ENCODE measurements at regions not wholly inside any gene's neighbourhood (a gene's known extent, or its start where the extent isn't known, plus 50 kb on each side); places are given as distances from the start of the nearest gene placed in this dataset.

DNA sequence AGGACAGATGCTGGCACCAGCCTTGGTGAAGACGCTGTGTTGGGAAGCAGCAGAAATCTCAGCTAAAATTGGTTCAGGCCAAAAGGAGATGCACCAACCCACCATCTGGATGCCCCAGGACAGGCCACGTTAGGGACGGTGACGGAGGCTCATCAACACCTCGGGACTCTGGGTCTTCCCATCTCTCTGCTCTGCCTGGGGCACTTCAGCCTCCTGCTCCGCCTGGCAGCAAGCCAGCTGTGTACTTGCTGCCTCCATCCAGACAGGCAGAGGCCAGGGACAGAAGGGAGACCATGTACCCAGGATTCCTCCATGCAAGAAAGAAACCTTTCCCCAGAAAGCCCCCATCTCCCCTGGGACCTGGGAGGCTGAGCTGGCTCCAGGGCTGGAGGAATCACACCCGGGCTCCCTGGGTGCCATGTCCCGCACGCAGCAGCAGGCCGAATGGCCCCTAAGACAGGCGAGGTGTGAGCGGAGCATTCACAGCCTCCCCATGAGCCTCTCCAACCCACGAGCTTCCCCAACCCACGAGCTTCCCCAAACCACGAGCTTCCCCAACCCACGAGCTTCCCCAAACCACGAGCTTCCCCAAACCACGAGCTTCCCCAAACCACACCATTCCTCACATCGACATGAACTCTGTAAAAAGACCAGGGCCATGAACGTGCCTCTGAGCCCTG lies 274.5 kb downstream of the C16orf95 start:
- Histone ChIP-seq H3K36me3 (ENCODE audit: control insufficient read depth in 2 of 2, insufficient read depth in 2 of 2, low read length in 1 of 2) (no peaks in the 10 kb centered on the region), H3K27me3 (ENCODE audit: control insufficient read depth in 2 of 2, insufficient read depth in 1 of 2, low read length in 1 of 2) (no peaks in the 10 kb centered on the region)

DNA sequence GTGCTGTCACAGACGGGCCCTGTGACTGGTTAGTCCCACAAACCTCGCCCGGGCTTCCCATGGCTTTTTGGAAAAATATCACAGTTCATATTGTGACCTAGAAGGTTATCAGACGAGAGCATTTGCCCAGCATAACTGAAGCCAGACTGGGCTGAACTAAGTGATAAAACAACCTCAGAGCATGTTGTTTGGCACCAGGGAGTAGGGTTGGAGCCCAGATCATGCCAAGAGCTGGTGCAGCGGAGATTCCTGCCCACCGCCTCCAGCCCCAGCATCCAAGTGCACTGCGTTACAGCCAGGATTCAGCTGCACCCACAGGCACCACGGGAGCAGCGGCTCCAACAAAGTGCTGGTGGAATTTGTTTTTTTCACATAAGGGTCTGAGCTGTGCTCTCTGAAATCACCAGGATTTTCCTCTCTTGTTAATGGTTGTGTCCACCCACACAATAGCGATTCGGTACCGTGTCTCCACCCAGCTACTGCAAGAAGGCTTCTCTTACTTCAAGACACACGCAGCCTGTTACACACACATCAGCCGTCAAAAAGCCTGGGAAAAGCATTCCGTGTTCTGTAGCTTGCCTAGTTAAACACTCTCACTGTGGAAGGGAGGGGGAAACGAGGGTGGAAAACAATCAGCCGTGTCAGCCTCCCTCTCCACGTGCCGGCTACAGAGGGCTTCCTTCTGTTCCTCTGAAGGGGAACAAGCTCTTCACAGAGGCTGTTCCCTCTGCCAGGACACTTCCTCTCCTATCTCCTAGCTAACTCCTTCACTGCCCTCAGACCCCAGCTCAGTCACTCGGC lies 273.8 kb downstream of the C16orf95 start:
- WGBS = 48% methylated on average over 20 of the region's 20 CpGs
- H3K4me1 ChIP-seq (ENCODE audit: control insufficient read depth in 2 of 2, insufficient read depth in 2 of 2, low read length in 2 of 2) = peaks cover 0 to 4% of the 10 kb centered on the region in 2 donors
- no peaks in the 10 kb centered on the region for H3K36me3 ChIP-seq (ENCODE audit: control insufficient read depth in 2 of 2, insufficient read depth in 2 of 2, low read length in 1 of 2)
- H3K9me3 ChIP-seq (ENCODE audit: control insufficient read depth in 2 of 2, insufficient read depth in 1 of 2, low read length in 1 of 2) = no peaks in the 10 kb centered on the region
- no peak overlapping the region for H3K27ac ChIP-seq (ENCODE audit: low read depth in 1 of 2, low read length in 1 of 2)
- H3K4me3 ChIP-seq (ENCODE audit: low read length in 2 of 2) = no peak overlapping the region
- DNase-seq (ENCODE audit: low read depth in 6 of 9, low spot score in 9 of 9) = no peak
- H3K27me3 ChIP-seq (ENCODE audit: control insufficient read depth in 2 of 2, insufficient read depth in 1 of 2, low read length in 1 of 2) = no peaks in the 10 kb centered on the region

More for the DNA sequence above, 274.5 kb downstream of the C16orf95 start:
- H3K27ac ChIP-seq (ENCODE audit: low read depth in 1 of 2, low read length in 1 of 2) = no peak overlapping the region
- 56% methylated on average over 20 of the region's 20 CpGs for WGBS
- peaks cover 0 to 4% of the 10 kb centered on the region in 2 donors for H3K4me1 ChIP-seq (ENCODE audit: control insufficient read depth in 2 of 2, insufficient read depth in 2 of 2, low read length in 2 of 2)
- DNase-seq (ENCODE audit: low read depth in 6 of 9, low spot score in 9 of 9) = no peak
- no peak overlapping the region for H3K4me3 ChIP-seq (ENCODE audit: low read length in 2 of 2)
- no peaks in the 10 kb centered on the region for H3K9me3 ChIP-seq (ENCODE audit: control insufficient read depth in 2 of 2, insufficient read depth in 1 of 2, low read length in 1 of 2)

DNA sequence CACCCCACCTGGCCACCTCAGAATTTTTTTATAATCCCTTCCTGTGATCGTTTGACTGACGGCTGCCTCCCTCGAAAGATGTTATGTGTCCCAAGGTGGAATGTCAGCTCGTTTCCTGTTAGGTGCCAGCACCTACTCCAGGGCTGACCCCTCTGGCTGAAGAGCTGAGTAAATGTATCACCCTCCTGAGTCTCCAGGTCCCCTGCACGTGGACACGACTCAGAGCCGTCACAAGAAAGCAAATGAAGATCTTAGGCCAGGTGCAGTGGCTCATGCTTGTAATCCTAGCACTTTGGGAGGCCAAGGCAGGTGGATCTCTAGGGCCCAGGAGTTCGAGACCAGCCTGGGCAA lies 273.2 kb downstream of the C16orf95 start:
- Histone ChIP-seq H3K36me3 (ENCODE audit: control insufficient read depth in 2 of 2, insufficient read depth in 2 of 2, low read length in 1 of 2) (no peaks in the 10 kb centered on the region), H3K4me1 (ENCODE audit: control insufficient read depth in 2 of 2, insufficient read depth in 2 of 2, low read length in 2 of 2) (peaks cover 0 to 4% of the 10 kb centered on the region in 2 donors), H3K4me3 (ENCODE audit: low read length in 2 of 2) (no peak overlapping the region), H3K27me3 (ENCODE audit: control insufficient read depth in 2 of 2, insufficient read depth in 1 of 2, low read length in 1 of 2) (no peaks in the 10 kb centered on the region), H3K27ac (ENCODE audit: low read depth in 1 of 2, low read length in 1 of 2) (no peak overlapping the region), H3K9me3 (ENCODE audit: control insufficient read depth in 2 of 2, insufficient read depth in 1 of 2, low read length in 1 of 2) (no peaks in the 10 kb centered on the region)
- DNase-seq (ENCODE audit: low read depth in 6 of 9, low spot score in 9 of 9) = no peak
- WGBS = 82% methylated on average over 8 of the region's 8 CpGs

DNA sequence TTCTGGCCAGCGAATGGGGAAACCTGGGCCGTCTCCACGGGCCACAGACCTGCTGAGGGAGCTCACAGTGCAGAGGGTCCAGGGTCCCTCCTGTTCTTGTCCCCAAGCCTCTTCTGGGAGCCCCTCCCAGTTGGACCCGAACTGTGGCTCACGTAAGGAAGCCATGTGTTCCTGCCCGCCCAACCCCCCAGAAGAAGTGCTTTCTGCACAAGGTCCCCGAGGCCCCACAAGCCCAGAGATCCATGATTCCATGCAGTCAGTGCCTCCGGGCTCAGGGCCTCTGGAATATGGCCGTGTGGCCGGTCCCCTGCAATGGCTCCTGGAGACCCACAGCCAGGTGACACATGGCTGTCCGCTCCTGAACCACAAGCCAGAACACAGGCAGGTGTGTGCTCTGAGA lies 272.4 kb downstream of the C16orf95 start:
- Histone ChIP-seq H3K9me3 (ENCODE audit: control insufficient read depth in 2 of 2, insufficient read depth in 1 of 2, low read length in 1 of 2) (no peaks in the 10 kb centered on the region), H3K27ac (ENCODE audit: low read depth in 1 of 2, low read length in 1 of 2) (no peak overlapping the region), H3K4me3 (ENCODE audit: low read length in 2 of 2) (no peak overlapping the region), H3K27me3 (ENCODE audit: control insufficient read depth in 2 of 2, insufficient read depth in 1 of 2, low read length in 1 of 2) (no peaks in the 10 kb centered on the region), H3K4me1 (ENCODE audit: control insufficient read depth in 2 of 2, insufficient read depth in 2 of 2, low read length in 2 of 2) (peaks cover 0 to 4% of the 10 kb centered on the region in 2 donors), H3K36me3 (ENCODE audit: control insufficient read depth in 2 of 2, insufficient read depth in 2 of 2, low read length in 1 of 2) (no peaks in the 10 kb centered on the region)
- DNase-seq (ENCODE audit: low read depth in 6 of 9, low spot score in 9 of 9) = no peak
- WGBS = 94% methylated on average over 11 of the region's 11 CpGs

DNA sequence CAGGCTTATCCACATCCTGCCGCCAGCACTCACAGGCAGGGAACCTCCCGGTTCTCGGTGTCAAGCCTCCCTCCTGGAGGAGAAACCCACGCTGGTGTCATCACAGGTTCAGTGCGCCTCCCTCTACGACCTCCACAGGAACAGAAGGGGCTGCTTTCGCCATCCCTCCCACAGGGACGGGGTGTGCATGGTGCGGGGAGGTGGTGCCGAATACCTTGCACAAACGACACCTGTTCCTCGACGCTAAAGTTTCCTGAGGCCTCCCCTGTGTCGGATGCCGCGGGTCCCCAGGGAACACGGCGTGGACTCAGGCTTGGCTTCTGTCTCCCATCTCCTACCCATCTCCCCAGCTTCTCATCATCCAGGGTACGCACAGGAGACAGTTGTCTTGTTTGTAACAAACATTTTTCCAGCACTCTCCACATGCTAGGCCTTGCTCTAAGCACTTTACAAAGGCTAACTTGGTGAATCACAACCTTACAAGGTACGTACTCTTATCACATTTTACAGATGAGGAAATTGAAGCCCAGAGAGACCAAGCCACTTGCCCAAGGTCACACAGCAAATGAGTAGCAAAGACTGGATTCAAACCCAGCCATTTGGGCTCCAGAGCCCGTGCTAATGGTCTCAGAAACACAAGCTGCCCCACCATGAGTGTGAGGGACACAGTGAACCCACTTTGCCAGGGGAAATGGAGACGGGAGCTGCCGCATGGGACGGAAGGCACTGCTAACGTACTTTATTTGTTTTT lies 271.6 kb downstream of the C16orf95 start:
- no peak overlapping the region for H3K27ac ChIP-seq (ENCODE audit: low read depth in 1 of 2, low read length in 1 of 2)
- peaks cover 0 to 4% of the 10 kb centered on the region in 2 donors for H3K4me1 ChIP-seq (ENCODE audit: control insufficient read depth in 2 of 2, insufficient read depth in 2 of 2, low read length in 2 of 2)
- no peak for DNase-seq (ENCODE audit: low read depth in 6 of 9, low spot score in 9 of 9)
- no peaks in the 10 kb centered on the region for H3K36me3 ChIP-seq (ENCODE audit: control insufficient read depth in 2 of 2, insufficient read depth in 2 of 2, low read length in 1 of 2)
- H3K4me3 ChIP-seq (ENCODE audit: low read length in 2 of 2) = no peak overlapping the region
- H3K27me3 ChIP-seq (ENCODE audit: control insufficient read depth in 2 of 2, insufficient read depth in 1 of 2, low read length in 1 of 2) = no peaks in the 10 kb centered on the region
- WGBS = 92% methylated on average over 25 of the region's 25 CpGs
- H3K9me3 ChIP-seq (ENCODE audit: control insufficient read depth in 2 of 2, insufficient read depth in 1 of 2, low read length in 1 of 2) = no peaks in the 10 kb centered on the region

DNA sequence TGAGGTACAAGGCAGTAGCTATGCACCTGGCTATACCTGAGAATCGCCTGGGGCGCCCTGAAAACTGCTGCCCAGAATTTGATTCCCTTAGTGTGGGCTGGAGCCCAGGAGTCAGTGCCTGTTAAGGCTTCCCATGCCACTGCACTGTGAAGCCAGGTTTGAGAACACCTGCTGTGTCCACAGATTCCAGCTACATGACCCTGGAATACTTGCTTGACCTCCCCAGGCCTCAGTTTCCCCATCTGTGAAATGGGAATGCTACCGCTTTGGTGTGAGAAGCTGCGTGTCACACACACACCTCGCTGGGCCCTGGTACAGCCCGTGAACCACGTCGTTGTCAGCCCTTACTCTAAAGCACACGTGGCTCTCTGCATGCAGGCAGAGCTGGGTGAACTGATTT lies 271.0 kb downstream of the C16orf95 start:
- DNase-seq (ENCODE audit: low read depth in 6 of 9, low spot score in 9 of 9) = no peak
- WGBS = 95% methylated on average over 9 of the region's 9 CpGs
- H3K27me3 ChIP-seq (ENCODE audit: control insufficient read depth in 2 of 2, insufficient read depth in 1 of 2, low read length in 1 of 2) = no peaks in the 10 kb centered on the region

DNA sequence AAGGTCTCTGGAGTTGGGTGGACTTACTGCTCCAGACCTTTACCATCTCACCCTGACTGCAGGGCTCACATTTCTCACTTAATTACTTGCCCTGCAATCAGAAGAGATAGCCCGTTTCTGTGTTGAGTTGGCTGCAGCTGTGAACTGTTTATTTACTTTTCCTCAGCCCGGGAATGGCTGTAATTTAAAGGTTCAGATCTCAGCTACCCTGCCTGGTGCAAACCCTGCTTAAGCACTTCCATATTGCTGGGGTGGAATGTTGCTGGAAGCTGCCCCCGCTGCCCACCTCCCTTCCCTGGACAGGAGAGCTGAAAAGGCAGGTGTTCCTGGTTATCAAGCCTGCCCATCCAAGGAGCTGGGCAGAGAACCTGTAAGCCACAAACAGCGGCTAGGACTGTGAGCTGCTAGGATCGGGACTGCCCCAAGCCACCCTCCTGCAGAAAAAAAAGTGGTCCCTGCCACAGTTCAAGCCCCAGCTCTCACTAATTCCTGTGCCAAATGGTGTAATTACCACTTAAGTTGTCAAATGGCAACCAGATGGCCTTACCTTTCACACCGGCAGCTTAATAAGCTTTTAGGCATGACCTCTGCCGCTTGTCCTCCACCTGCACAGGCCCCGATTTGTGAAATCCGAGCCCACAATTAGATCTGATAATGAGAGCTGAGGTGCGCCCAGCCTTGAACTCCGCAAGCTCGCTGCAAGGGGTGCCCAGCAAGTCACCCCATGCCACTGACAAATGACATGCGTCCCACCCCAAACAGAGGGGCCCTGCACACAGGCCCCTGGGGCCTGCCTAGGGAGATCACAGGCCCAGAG lies 269.8 kb downstream of the C16orf95 start:
- H3K9me3 ChIP-seq (ENCODE audit: control insufficient read depth in 2 of 2, insufficient read depth in 1 of 2, low read length in 1 of 2) = no peaks in the 10 kb centered on the region
- 91% methylated on average over 13 of the region's 13 CpGs for WGBS
- peaks cover 0 to 4% of the 10 kb centered on the region in 2 donors for H3K4me1 ChIP-seq (ENCODE audit: control insufficient read depth in 2 of 2, insufficient read depth in 2 of 2, low read length in 2 of 2)
- DNase-seq (ENCODE audit: low read depth in 6 of 9, low spot score in 9 of 9) = no peak
- no peak overlapping the region for H3K4me3 ChIP-seq (ENCODE audit: low read length in 2 of 2)
- H3K27me3 ChIP-seq (ENCODE audit: control insufficient read depth in 2 of 2, insufficient read depth in 1 of 2, low read length in 1 of 2) = no peaks in the 10 kb centered on the region
- H3K27ac ChIP-seq (ENCODE audit: low read depth in 1 of 2, low read length in 1 of 2) = no peak overlapping the region
- no peaks in the 10 kb centered on the region for H3K36me3 ChIP-seq (ENCODE audit: control insufficient read depth in 2 of 2, insufficient read depth in 2 of 2, low read length in 1 of 2)

More for the DNA sequence above, 271.0 kb downstream of the C16orf95 start:
- no peak overlapping the region for H3K27ac ChIP-seq (ENCODE audit: low read depth in 1 of 2, low read length in 1 of 2)
- no peaks in the 10 kb centered on the region for H3K9me3 ChIP-seq (ENCODE audit: control insufficient read depth in 2 of 2, insufficient read depth in 1 of 2, low read length in 1 of 2)
- H3K36me3 ChIP-seq (ENCODE audit: control insufficient read depth in 2 of 2, insufficient read depth in 2 of 2, low read length in 1 of 2) = no peaks in the 10 kb centered on the region
- H3K4me1 ChIP-seq (ENCODE audit: control insufficient read depth in 2 of 2, insufficient read depth in 2 of 2, low read length in 2 of 2) = peaks cover 0 to 4% of the 10 kb centered on the region in 2 donors
- no peak overlapping the region for H3K4me3 ChIP-seq (ENCODE audit: low read length in 2 of 2)

DNA sequence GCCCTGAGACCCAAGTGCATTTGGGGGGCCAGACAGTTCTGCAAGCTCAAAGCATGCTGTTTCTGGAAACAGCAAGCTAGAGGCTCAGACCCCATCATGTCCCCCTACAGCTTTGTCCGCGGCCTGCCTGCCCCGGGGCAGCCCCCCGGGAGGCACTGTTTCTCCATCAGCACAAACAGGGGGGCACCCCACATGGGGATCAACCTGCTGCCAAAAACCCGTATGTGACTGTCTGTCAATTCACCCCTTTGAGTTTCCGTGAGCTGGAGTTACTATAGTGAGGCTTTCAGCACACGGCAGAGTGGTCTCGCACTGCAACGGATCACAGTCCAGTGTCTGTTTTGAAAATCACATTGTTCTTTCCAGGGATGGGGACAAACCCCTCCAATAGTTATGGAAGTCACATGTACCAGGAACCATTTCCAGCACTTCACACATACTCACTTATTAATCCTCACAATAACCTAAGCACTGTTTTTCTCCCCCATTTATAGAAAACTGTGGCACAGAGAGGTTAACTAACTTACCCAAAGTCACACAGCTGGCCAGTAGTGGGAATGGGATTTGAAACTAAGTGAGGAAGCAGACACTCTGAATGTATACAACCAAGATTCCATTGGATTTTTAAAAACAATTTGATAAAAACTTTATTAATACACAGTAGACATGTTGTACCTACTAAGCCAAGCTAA lies 269.0 kb downstream of the C16orf95 start:
- no peak for DNase-seq (ENCODE audit: low read depth in 6 of 9, low spot score in 9 of 9)
- 95% methylated on average over 9 of the region's 9 CpGs for WGBS

More for the DNA sequence above, 269.0 kb downstream of the C16orf95 start:
- H3K9me3 ChIP-seq (ENCODE audit: control insufficient read depth in 2 of 2, insufficient read depth in 1 of 2, low read length in 1 of 2) = peaks cover 0 to under 1% of the 10 kb centered on the region in 2 donors
- H3K27ac ChIP-seq (ENCODE audit: low read depth in 1 of 2, low read length in 1 of 2) = no peak overlapping the region
- no peaks in the 10 kb centered on the region for H3K36me3 ChIP-seq (ENCODE audit: control insufficient read depth in 2 of 2, insufficient read depth in 2 of 2, low read length in 1 of 2)
- H3K4me1 ChIP-seq (ENCODE audit: control insufficient read depth in 2 of 2, insufficient read depth in 2 of 2, low read length in 2 of 2) = peaks cover 0 to 2% of the 10 kb centered on the region in 2 donors
- H3K27me3 ChIP-seq (ENCODE audit: control insufficient read depth in 2 of 2, insufficient read depth in 1 of 2, low read length in 1 of 2) = peaks cover 0 to 4% of the 10 kb centered on the region in 2 donors
- no peak overlapping the region for H3K4me3 ChIP-seq (ENCODE audit: low read length in 2 of 2)

Measured in thymus (tissue), 11 donors.